Testis (tissue), 2 donors: ENCODE measurements at regions not wholly inside any gene's neighbourhood (a gene's known extent, or its start where the extent isn't known, plus 50 kb on each side); places are given as distances from the start of the nearest gene placed in this dataset.

Experiments
- CTCF ChIP-seq, 3 experiments: fragments of 450-650 bp in 2 of 3; fragments of 200-600 bp in 1 of 3; sonication (generic) in 1 of 3; IDR thresholded peaks; one replicate each; pipeline ENCODE4 v1.5.1; 2016 to 2019; ENCODE audit warnings: antibody characterized with exemption in 3 of 3, mild to moderate bottlenecking in 2 of 3, moderate library complexity in 1 of 3
- POLR2A ChIP-seq: fragments of 450-650 bp; IDR thresholded peaks from one replicate; pipeline ENCODE4 v1.6.1; 2017; ENCODE audit warnings: antibody characterized with exemption, mild to moderate bottlenecking, moderate library complexity

- TF ChIP-seq CTCF (IDR thresholded peaks at IDR 0.05) (no peak), POLR2A (no peak)
Measured at GRCh38 chr12:67871231-67871630, 118.0 kb upstream of the IFNG-AS1 start.
